Calu3 (cell line): ENCODE measurements at regions not wholly inside any gene's neighbourhood (a gene's known extent, or its start where the extent isn't known, plus 50 kb on each side); places are given as distances from the start of the nearest gene placed in this dataset.

Source experiments
- BruUV-seq: library from RNA; stranded (reverse); fragments of 400-500 nt; replicated peaks from 2 replicates; lab custom pipeline; 2021; lab: Mats Ljungman, UMichigan
- CTCF ChIA-PET: fragments of 300-600 bp; sonication (Branson Sonifier 250); formaldehyde crosslinking; loops from one replicate; lab custom pipeline; 2022; ENCODE audit warnings: antibody characterized with exemption; lab: Charles Lee
- DNase-seq: peaks from one replicate; pipeline ENCODE4 v3.0.0; 2022
- H3K27ac Mint-ChIP-seq: one replicate; pipeline ENCODE4 v1.8.0; 2022; ENCODE audit warnings: mixed read lengths; ENCODE audit not compliant: unreplicated experiment
- H3K27me3 Mint-ChIP-seq: one replicate; pipeline ENCODE4 v1.8.0; 2022; ENCODE audit warnings: mixed read lengths; ENCODE audit not compliant: unreplicated experiment
- H3K36me3 Mint-ChIP-seq: one replicate; pipeline ENCODE4 v1.8.0; 2022; ENCODE audit warnings: mild to moderate bottlenecking, moderate library complexity, mixed read lengths; ENCODE audit not compliant: insufficient read depth, unreplicated experiment
- H3K4me1 Mint-ChIP-seq: one replicate; pipeline ENCODE4 v1.8.0; 2022; ENCODE audit warnings: mild to moderate bottlenecking, low read depth, mixed read lengths; ENCODE audit not compliant: unreplicated experiment
- H3K4me3 Mint-ChIP-seq: one replicate; pipeline ENCODE4 v1.8.0; 2022; ENCODE audit warnings: mild to moderate bottlenecking, low read depth, moderate library complexity, mixed read lengths; ENCODE audit not compliant: unreplicated experiment
- H3K9me3 Mint-ChIP-seq: one replicate; pipeline ENCODE4 v1.8.0; 2022; ENCODE audit warnings: low read depth, mixed read lengths; ENCODE audit not compliant: unreplicated experiment
- intact Hi-C: fragments of 100-400 bp; cut with micrococcal nuclease; formaldehyde crosslinking; loops from one replicate; pipeline ENCODE4 v1.10.0; 2022; ENCODE audit not compliant: unreplicated experiment
- TF ChIP-seq, protein P1 (sequence below): fragments of 200-600 bp; IDR thresholded peaks from one replicate; pipeline ENCODE4 v1.8.0; 2022; ENCODE audit warnings: antibody characterized with exemption; ENCODE audit not compliant: unreplicated experiment

DNA sequence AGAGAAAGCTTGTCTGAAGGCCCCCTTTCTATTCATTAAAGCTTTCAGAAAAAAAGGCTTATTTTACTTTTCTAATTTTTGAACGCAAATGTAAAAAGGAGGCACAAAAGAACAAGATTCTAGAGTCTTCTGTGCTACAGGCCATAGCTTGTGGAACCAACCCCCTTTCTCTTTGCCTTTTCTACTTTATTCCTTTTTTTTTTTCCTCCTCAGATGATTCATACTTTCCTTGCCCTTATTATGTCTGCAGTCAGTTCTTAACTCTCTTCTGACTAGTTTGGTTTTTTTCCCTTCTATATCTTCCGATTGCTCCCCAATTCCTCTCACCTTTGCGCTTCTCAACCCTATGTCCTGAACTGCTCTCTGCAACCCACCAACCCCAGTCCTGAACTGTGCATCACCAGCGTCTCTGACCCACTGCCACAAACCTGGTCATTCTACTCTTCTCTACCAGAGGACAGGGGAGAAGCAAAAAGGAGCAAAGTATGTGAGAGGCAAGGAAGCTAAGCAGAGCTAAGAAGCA lies 56.9 kb upstream of the WIPF1 start:
- no TSS peak for BruUV-seq
- DNase-seq = no peak
- Mint-ChIP-seq H3K27me3 (peaks cover 37% of the 10 kb centered on the region), H3K36me3 (no peaks in the 10 kb centered on the region), H3K27ac (no peak overlapping the region), H3K4me1 (no peaks in the 10 kb centered on the region), H3K9me3 (peaks cover 3% of the 10 kb centered on the region), H3K4me3 (no peak overlapping the region)
- TF ChIP-seq, protein P1, sequence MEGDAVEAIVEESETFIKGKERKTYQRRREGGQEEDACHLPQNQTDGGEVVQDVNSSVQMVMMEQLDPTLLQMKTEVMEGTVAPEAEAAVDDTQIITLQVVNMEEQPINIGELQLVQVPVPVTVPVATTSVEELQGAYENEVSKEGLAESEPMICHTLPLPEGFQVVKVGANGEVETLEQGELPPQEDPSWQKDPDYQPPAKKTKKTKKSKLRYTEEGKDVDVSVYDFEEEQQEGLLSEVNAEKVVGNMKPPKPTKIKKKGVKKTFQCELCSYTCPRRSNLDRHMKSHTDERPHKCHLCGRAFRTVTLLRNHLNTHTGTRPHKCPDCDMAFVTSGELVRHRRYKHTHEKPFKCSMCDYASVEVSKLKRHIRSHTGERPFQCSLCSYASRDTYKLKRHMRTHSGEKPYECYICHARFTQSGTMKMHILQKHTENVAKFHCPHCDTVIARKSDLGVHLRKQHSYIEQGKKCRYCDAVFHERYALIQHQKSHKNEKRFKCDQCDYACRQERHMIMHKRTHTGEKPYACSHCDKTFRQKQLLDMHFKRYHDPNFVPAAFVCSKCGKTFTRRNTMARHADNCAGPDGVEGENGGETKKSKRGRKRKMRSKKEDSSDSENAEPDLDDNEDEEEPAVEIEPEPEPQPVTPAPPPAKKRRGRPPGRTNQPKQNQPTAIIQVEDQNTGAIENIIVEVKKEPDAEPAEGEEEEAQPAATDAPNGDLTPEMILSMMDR = no peak
- CTCF ChIA-PET = no interaction called here
- intact Hi-C loops = no loop called here

DNA sequence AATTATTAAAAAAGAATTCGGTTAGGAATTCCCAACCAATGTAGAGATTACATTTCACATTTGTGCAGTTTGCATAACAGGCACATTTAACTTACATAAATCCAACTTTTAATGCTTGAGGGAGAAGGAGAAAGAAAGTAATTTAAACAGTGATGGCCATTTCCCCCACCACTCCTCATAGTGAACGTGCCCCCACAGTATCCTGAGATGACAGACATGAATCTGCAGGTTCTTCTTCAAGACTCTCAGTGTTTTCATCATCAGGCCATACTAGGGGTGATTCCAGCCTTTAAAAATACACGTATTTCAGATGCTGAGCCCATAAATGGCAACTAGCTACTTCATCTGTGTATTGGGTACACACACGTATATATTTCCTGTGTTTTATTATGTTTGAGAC lies 51.3 kb upstream of the WIPF1 start:
- intact Hi-C loops = no loop called here
- CTCF ChIA-PET = no interaction called here

More for the DNA sequence above, 51.3 kb upstream of the WIPF1 start:
- H3K4me3 Mint-ChIP-seq = no peak overlapping the region
- no peak overlapping the region for H3K27ac Mint-ChIP-seq
- no peaks in the 10 kb centered on the region for H3K9me3 Mint-ChIP-seq
- no peaks in the 10 kb centered on the region for H3K4me1 Mint-ChIP-seq
- TF ChIP-seq, protein P1 = no peak
- BruUV-seq = no TSS peak
- peaks cover 56% of the 10 kb centered on the region for H3K27me3 Mint-ChIP-seq
- H3K36me3 Mint-ChIP-seq = no peaks in the 10 kb centered on the region
- no peak for DNase-seq
